ENCODE measurements at regions not wholly inside any gene's neighbourhood (a gene's known extent, or its start where the extent isn't known, plus 50 kb on each side); places are given as distances from the start of the nearest gene placed in this dataset.

- ChIA-PET POLR2A (no interaction called here), CTCF (no interaction called here)
- no peak for ATAC-seq
- no peaks in the 10 kb centered on the region for H3K4me1 Mint-ChIP-seq
- H3K27me3 Mint-ChIP-seq (ENCODE audit: low read depth) = no peaks in the 10 kb centered on the region; the same call in 1 of the 2 replicates
- H3K36me3 Mint-ChIP-seq = no peaks in the 10 kb centered on the region
- no peak for DNase-seq (ENCODE audit: low spot score)
- H3K4me3 Mint-ChIP-seq = no peak overlapping the region
- H3K9me3 Mint-ChIP-seq = no peaks in the 10 kb centered on the region
- TF ChIP-seq ATF6 (CRISPR knock-in tag; IDR thresholded peaks at IDR 0.05) (no peak), CDX4 (CRISPR knock-in tag; IDR thresholded peaks at IDR 0.05; ENCODE audit: borderline replicate concordance) (no peak), NR3C1 (CRISPR knock-in tag; conservative IDR thresholded peaks at IDR 0.05; ENCODE audit: low read depth) (no peak), HMGA2 (CRISPR knock-in tag; IDR thresholded peaks at IDR 0.05) (no peak)
- H3K27ac Mint-ChIP-seq = no peak overlapping the region
Measured at GRCh38 chr11:121775276-121775675, 322.5 kb upstream of the SORL1-AS1 start.

GRCh38 chr11:121773076-121773475 is 320.3 kb upstream of the SORL1-AS1 start:
- POLR2A ChIA-PET = no interaction called here
- Mint-ChIP-seq H3K36me3 (no peaks in the 10 kb centered on the region), H3K27me3 (ENCODE audit: low read depth) (no peaks in the 10 kb centered on the region; the same call in 1 of the 2 replicates), H3K4me3 (no peak overlapping the region), H3K9me3 (peaks cover 12% of the 10 kb centered on the region), H3K27ac (no peak overlapping the region), H3K4me1 (no peaks in the 10 kb centered on the region)
- ATAC-seq = no peak
- DNase-seq (ENCODE audit: low spot score) = no peak
- TF ChIP-seq PRDM15 (CRISPR knock-in tag; IDR thresholded peaks at IDR 0.05) = no peak
- no peak for TF ChIP-seq SMAD4 (CRISPR knock-in tag; IDR thresholded peaks at IDR 0.05)
- no peak for TF ChIP-seq ZNF416 (CRISPR knock-in tag; IDR thresholded peaks at IDR 0.05)
- TF ChIP-seq PREB (CRISPR knock-in tag; IDR thresholded peaks at IDR 0.05; ENCODE audit: borderline replicate concordance) = no peak
- no peak for TF ChIP-seq JAZF1 (CRISPR knock-in tag; IDR thresholded peaks at IDR 0.05)
- CTCF ChIA-PET = no interaction called here

GRCh38 chr11:121770939-121771595 is 318.3 kb upstream of the SORL1-AS1 start:
- H3K4me3 Mint-ChIP-seq = no peak overlapping the region
- CTCF ChIA-PET = no interaction called here
- TF ChIP-seq ESRRA (CRISPR knock-in tag; IDR thresholded peaks at IDR 0.05; ENCODE audit: borderline replicate concordance) = no peak
- TF ChIP-seq ZNF512 (CRISPR knock-in tag; IDR thresholded peaks at IDR 0.05; ENCODE audit: borderline replicate concordance) = no peak
- no peak for TF ChIP-seq ZNF121 (CRISPR knock-in tag; IDR thresholded peaks at IDR 0.05)
- no peak for TF ChIP-seq CREB1 (CRISPR knock-in tag; IDR thresholded peaks at IDR 0.05)
- TF ChIP-seq NFE2L1 (CRISPR knock-in tag; IDR thresholded peaks at IDR 0.05) = no peak
- TF ChIP-seq E2F4 (CRISPR knock-in tag; IDR thresholded peaks at IDR 0.05; ENCODE audit: borderline replicate concordance, low read depth) = no peak
- H3K27ac Mint-ChIP-seq = no peak overlapping the region
- DNase-seq (ENCODE audit: low spot score) (no peak), ATAC-seq (no peak)
- H3K4me1 Mint-ChIP-seq = no peaks in the 10 kb centered on the region
- POLR2A ChIA-PET = no interaction called here
- H3K9me3 Mint-ChIP-seq = peaks cover 12% of the 10 kb centered on the region
- H3K27me3 Mint-ChIP-seq (ENCODE audit: low read depth) = no peaks in the 10 kb centered on the region; the same call in 1 of the 2 replicates
- no peaks in the 10 kb centered on the region for H3K36me3 Mint-ChIP-seq
